H1 (cell line): ENCODE measurements at regions not wholly inside any gene's neighbourhood (a gene's known extent, or its start where the extent isn't known, plus 50 kb on each side); places are given as distances from the start of the nearest gene placed in this dataset.

Experiments
- CEBPB ChIP-seq: IDR thresholded peaks from 2 replicates; pipeline ENCODE4 v1.6.1; 2012; ENCODE audit warnings: low read depth, low read length
- EP300 ChIP-seq, 2 experiments: IDR thresholded peaks; 1 replicate in 1 of 2; 2 replicates in 1 of 2; pipeline ENCODE4 v1.6.1; 2011 to 2012; ENCODE audit warnings: low read depth in 2 of 2, low read length in 2 of 2, mild to moderate bottlenecking in 2 of 2, borderline replicate concordance in 1 of 2, inconsistent platforms in 1 of 2, moderate library complexity in 1 of 2
- FOSL1 ChIP-seq: IDR thresholded peaks from 2 replicates; pipeline ENCODE4 v1.6.1; 2011; ENCODE audit warnings: mild to moderate bottlenecking, low read depth, low read length, moderate library complexity; ENCODE audit not compliant: insufficient read depth
- GTF2F1 ChIP-seq: IDR thresholded peaks from 2 replicates; pipeline ENCODE4 v1.6.1; 2012; ENCODE audit warnings: low read depth, low read length, improper control_type of control experiment, borderline replicate concordance
- POLR2A ChIP-seq, 2 experiments: IDR thresholded peaks; 1 replicate in 1 of 2; 2 replicates in 1 of 2; pipeline ENCODE4 v1.6.1; 2011; ENCODE audit warnings: low read depth in 2 of 2, low read length in 2 of 2, mild to moderate bottlenecking in 2 of 2; ENCODE audit errors: control extremely low read depth in 1 of 2
- TAF1 ChIP-seq: IDR thresholded peaks from 2 replicates; pipeline ENCODE4 v1.6.1; 2011; ENCODE audit warnings: mild to moderate bottlenecking, low read depth, low read length
- YY1 ChIP-seq: IDR thresholded peaks from 2 replicates; pipeline ENCODE4 v1.6.1; 2011; ENCODE audit warnings: low read depth, mild to moderate bottlenecking, low read length
- ZNF274 ChIP-seq: IDR thresholded peaks from 2 replicates; pipeline ENCODE4 v1.7.0; 2012; ENCODE audit warnings: low read length, borderline replicate concordance; ENCODE audit errors: extremely low read depth

GRCh38 chr18:76230791-76231190, 264.3 kb downstream of the ZNF516 start:
- no peak for TF ChIP-seq GTF2F1
- TF ChIP-seq ZNF274: no peak
- TF ChIP-seq POLR2A (IDR thresholded peaks at IDR 0.05; ENCODE audit: control extremely low read depth in 1 of 2, low read depth in 2 of 2, low read length in 2 of 2): no peak
- no peak for TF ChIP-seq YY1
- TF ChIP-seq EP300 (IDR thresholded peaks at IDR 0.05; ENCODE audit: borderline replicate concordance in 1 of 2, low read depth in 2 of 2, low read length in 2 of 2): no peak
- TF ChIP-seq TAF1: no peak
- TF ChIP-seq FOSL1: no peak
- TF ChIP-seq CEBPB: no peak
